SU-DHL-6 (cell line): ENCODE measurements at regions not wholly inside any gene's neighbourhood (a gene's known extent, or its start where the extent isn't known, plus 50 kb on each side); places are given as distances from the start of the nearest gene placed in this dataset.

Experiments
- H2AFZ ChIP-seq: fragments of 200-600 bp; sonication (generic); 2 replicates; pipeline ENCODE4 v1.6.1; 2014; ENCODE audit warnings: low read depth, mild to moderate bottlenecking, moderate library complexity, mixed read lengths, antibody characterized with exemption, low read length; ENCODE audit not compliant: severe bottlenecking
- H3F3A ChIP-seq: fragments of 200-600 bp; shearing (Covaris generic); 2 replicates; pipeline ENCODE4 v1.6.0; 2016; ENCODE audit warnings: antibody characterized with exemption, mild to moderate bottlenecking; ENCODE audit not compliant: insufficient read depth
- H3K27ac ChIP-seq: fragments of 200-600 bp; sonication (generic); 2 replicates; pipeline ENCODE4 v1.5.1; 2016; ENCODE audit warnings: low read depth, mild to moderate bottlenecking, low read length, moderate library complexity, mixed read lengths
- H3K27me3 ChIP-seq: fragments of 200-600 bp; sonication (generic), shearing (Covaris generic); 2 replicates; pipeline ENCODE4 v1.6.0; 2014; ENCODE audit warnings: mild to moderate bottlenecking, low read length
- H3K36me3 ChIP-seq: fragments of 200-600 bp; sonication (generic); 2 replicates; pipeline ENCODE4 v1.6.1; 2014; ENCODE audit warnings: mild to moderate bottlenecking, low read length, mixed read lengths
- H3K4me2 ChIP-seq: fragments of 300-600, 200-600 bp; shearing (Covaris generic), sonication (generic); 2 replicates; pipeline ENCODE4 v1.6.0; 2014; ENCODE audit warnings: low read length, low read depth, mild to moderate bottlenecking; ENCODE audit not compliant: poor library complexity, severe bottlenecking
- H3K4me3 ChIP-seq: fragments of 200-600 bp; sonication (generic); 2 replicates; pipeline ENCODE4 v1.5.1; 2014; ENCODE audit warnings: antibody characterized with exemption, low read length, mild to moderate bottlenecking, mixed read lengths; ENCODE audit not compliant: insufficient read depth, poor library complexity, severe bottlenecking
- H3K79me2 ChIP-seq: fragments of 200-600 bp; sonication (generic); 2 replicates; pipeline ENCODE4 v1.6.1; 2014; ENCODE audit warnings: mild to moderate bottlenecking, low read length, moderate library complexity; ENCODE audit not compliant: insufficient read depth
- H3K9ac ChIP-seq: fragments of 200-600 bp; sonication (generic); 2 replicates; pipeline ENCODE4 v1.7.0; 2014; ENCODE audit warnings: mild to moderate bottlenecking, low read length
- H3K9me2 ChIP-seq: fragments of 200-600 bp; sonication (generic); replicated peaks from 2 replicates; pipeline ENCODE4 v1.6.1; 2014; ENCODE audit warnings: low read length; ENCODE audit not compliant: insufficient read depth
- H3K9me3 ChIP-seq: fragments of 200-600 bp; sonication (generic); 2 replicates; pipeline ENCODE4 v1.6.1; 2014; ENCODE audit warnings: low read length, mixed read lengths; ENCODE audit not compliant: insufficient read depth
- H4K20me1 ChIP-seq: fragments of 200-600 bp; sonication (generic); 2 replicates; pipeline ENCODE4 v1.6.1; 2014; ENCODE audit warnings: low read depth, mild to moderate bottlenecking, antibody characterized with exemption, low read length, moderate library complexity, mixed read lengths
- CTCF ChIP-seq: fragments of 200-600 bp; sonication (generic); IDR thresholded peaks from one replicate; pipeline ENCODE4 v1.5.1; 2017; ENCODE audit warnings: antibody characterized with exemption, mild to moderate bottlenecking, low read length, moderate library complexity; ENCODE audit not compliant: insufficient read depth, poor library complexity, severe bottlenecking
- EZH2phosphoT487 ChIP-seq: fragments of 200-600 bp; sonication (generic), shearing (Covaris generic); conservative IDR thresholded peaks from 2 replicates; pipeline ENCODE4 v1.6.1; 2018; ENCODE audit warnings: mild to moderate bottlenecking, antibody characterized with exemption, low read length, moderate library complexity, mixed read lengths

- H3K9me2 ChIP-seq, result no peaks in the 10 kb centered on the region
- no peaks in the 10 kb centered on the region for H3K36me3 ChIP-seq
- no peak overlapping the region for H3K4me2 ChIP-seq
- no peaks in the 10 kb centered on the region for H3K9me3 ChIP-seq
- no peak for TF ChIP-seq EZH2phosphoT487
- no peak for TF ChIP-seq CTCF
- H3K27me3 ChIP-seq, result no peaks in the 10 kb centered on the region; the same call in 1 of the 2 replicates
- no peak overlapping the region for H3K9ac ChIP-seq
- H3F3A ChIP-seq, result no peaks in the 10 kb centered on the region
- H4K20me1 ChIP-seq, result no peaks in the 10 kb centered on the region
- no peak overlapping the region for H3K27ac ChIP-seq
- no peaks in the 10 kb centered on the region for H3K79me2 ChIP-seq
- no peak overlapping the region for H2AFZ ChIP-seq
- no peak overlapping the region for H3K4me3 ChIP-seq
Measured at GRCh38 chr1:98472878-98473277, 188.6 kb upstream of the SNX7 start.

- no peak for TF ChIP-seq CTCF
- no peak overlapping the region for H2AFZ ChIP-seq
- H3K4me2 ChIP-seq, result no peak overlapping the region
- no peaks in the 10 kb centered on the region for H3K79me2 ChIP-seq
- no peak overlapping the region for H3K9ac ChIP-seq
- H3K27me3 ChIP-seq, result no peaks in the 10 kb centered on the region; the same call in 1 of the 2 replicates
- no peaks in the 10 kb centered on the region for H3K36me3 ChIP-seq
- H3F3A ChIP-seq, result no peaks in the 10 kb centered on the region
- no peak overlapping the region for H3K4me3 ChIP-seq
- H4K20me1 ChIP-seq, result no peaks in the 10 kb centered on the region
- H3K9me3 ChIP-seq, result no peaks in the 10 kb centered on the region
- no peak overlapping the region for H3K27ac ChIP-seq
- H3K9me2 ChIP-seq, result no peaks in the 10 kb centered on the region
Measured at GRCh38 chr1:98471633-98472032, 189.9 kb upstream of the SNX7 start.

GRCh38 chr1:98468111-98468717, 193.3 kb upstream of the SNX7 start:
- Histone ChIP-seq H3K9ac (no peak overlapping the region), H2AFZ (no peak overlapping the region), H3K79me2 (no peaks in the 10 kb centered on the region), H3K4me3 (no peak overlapping the region), H3K9me2 (no peaks in the 10 kb centered on the region), H3K27ac (no peak overlapping the region), H3F3A (no peaks in the 10 kb centered on the region), H4K20me1 (no peaks in the 10 kb centered on the region), H3K27me3 (no peaks in the 10 kb centered on the region; the same call in 1 of the 2 replicates), H3K36me3 (no peaks in the 10 kb centered on the region), H3K4me2 (no peak overlapping the region), H3K9me3 (no peaks in the 10 kb centered on the region)
- no peak for TF ChIP-seq EZH2phosphoT487
- TF ChIP-seq CTCF, result peak; percentile 26
